GM21619 (cell line): ENCODE measurements at regions not wholly inside any gene's neighbourhood (a gene's known extent, or its start where the extent isn't known, plus 50 kb on each side); places are given as distances from the start of the nearest gene placed in this dataset.
A peak's percentile ranks its signal among the peaks of the same experiment; 100 is the strongest.
"Not testable (repeated sequence)": the region's sequence is repeated elsewhere in the genome, so short reads cannot be mapped to it uniquely, and the experiment has no call there.

Experiments used
- ATAC-seq: cut with Tn5 transposase; IDR thresholded peaks from one replicate; pipeline ENCODE4 v1.9.1; 2021; ENCODE audit not compliant: unreplicated experiment

DNA sequence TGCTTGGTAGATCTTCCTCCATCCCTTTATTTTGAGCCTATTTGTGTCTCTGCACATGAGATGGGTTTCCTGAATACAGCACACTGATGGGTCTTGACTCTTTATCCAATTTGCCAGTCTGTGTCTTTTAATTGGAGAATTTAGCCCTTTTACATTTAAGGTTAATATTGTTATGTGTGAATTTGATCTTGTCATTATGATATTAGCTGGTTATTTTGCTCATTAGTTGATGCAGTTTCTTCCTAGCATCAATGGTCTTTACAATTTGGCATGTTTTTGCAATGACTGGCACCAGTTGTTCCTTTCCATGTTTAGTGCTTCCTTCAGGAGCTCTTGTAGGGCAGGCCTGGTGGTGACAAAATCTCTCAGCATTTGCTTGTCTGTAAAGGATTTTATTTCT, 72.4 kb downstream of the HNRNPD start:
- not testable (repeated sequence) for ATAC-seq

DNA sequence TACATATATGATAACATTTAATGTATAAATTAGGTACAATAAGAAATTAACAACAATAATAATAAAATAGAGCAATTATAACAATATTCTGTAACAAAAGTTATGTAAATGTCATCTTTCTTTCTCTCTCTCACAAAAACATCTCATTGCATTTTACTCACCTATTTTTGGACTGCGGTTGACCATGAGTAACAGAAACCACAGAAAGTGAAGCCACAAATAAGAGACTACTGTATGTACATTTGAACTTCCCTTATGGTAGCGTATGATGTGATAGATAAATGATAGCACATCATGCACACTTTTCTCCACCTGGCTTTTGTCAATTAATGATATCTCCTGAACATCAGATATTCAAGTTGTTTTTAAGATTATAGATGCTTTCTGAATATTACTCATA, 80.5 kb downstream of the HNRNPD start:
- peak; percentile 100 for ATAC-seq

DNA sequence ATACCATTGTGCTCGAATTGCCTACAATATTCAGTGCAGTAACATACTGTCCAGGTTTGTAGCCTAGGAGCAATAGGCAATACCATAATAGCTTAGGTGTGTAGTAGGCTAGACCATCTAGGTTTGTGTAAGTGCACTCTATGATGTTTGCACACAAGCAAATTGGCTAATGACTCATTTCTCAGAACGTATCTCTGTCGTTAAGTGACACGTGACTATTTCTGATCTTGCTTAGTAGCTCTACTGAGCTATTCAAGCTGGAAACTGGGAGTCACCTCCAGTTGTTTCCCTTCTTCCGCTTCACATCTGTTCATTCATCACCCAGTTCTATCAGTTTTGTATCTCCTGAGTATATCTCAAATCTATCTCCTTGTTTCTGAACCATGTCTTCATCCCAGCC, 86.1 kb downstream of the HNRNPD start:
- no peak for ATAC-seq

DNA sequence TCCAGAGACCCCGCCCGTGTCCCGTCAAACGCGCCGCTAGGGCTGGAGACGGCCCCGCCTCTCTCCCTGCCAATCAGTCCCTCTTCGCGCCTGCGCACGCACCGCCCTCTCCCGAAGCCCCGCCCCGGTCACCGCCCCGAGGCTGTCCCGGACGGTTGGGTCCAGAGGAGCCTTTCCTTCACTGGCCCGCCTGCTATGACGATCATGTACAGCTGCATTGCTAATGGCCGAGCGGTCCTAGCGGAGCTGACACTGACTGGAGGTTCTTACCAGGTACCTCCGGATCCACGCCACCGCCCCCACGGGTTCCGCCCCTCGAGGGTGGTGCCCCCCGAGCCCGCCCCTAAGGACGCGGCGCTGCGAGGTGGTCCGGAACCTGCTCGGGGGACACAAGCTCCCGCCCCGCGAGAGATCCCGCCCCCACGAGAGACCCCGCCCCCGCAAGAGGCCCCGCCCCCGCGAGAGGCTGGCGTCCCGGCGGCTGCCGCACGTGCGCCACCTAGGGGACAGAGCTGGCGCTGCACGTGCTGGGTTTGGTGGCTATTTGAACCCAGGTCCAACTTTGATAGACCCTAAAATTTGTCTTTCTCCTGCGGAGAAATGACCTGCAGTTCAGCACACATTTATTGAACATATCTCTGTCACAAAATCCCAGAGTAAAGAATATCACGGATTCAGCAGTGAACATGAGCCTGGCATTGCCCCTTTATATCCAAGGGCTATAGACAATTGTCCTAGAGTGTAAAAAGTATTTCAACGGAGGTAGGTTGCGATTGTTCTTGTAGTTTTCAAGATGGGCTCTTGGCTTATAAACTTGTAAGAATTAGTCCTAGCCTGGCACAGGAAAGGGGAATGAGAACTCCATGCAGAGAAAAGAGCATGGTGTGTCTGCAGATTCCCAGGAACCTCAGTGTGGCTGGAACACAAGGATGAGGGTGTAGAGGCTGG, 88.7 kb downstream of the HNRNPD start:
- ATAC-seq: peak; percentile 100

DNA sequence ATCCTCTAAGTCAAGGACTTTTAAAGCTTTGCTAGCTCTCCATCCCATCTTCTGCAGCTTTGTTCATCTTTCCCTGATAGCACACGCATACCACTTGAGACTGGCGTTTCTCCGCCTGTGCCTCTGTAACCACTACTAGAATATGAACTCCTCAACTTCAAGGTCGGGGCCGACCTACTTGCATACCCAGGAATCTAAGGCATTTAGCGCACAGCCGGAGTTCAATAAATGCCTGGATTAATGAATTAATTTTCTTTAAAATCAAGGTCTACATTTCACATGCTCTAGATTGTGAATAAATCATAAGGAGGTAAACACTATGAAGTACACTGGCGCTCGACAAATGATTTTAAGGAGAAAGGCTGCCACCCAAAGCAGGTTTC, 89.3 kb downstream of the HNRNPD start:
- no peak for ATAC-seq

DNA sequence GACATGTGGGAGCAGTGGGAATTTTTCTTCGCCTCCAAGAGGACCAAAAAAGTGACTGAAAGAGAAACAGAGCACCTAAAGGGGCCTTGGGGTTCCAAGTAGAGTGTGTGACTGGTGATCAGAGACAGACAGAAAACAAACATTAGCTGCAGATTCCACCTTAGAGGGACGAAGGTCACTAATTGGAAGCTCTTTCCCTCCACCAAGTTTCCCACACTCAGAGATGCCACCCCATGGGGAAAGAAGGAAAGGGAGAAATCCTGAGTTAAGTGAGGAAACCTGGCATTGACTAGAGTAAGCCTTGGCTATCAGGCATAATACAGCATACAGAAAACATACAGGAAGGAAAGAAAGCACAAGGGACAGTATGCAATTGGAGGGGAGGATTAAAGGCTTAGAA, 90.9 kb downstream of the HNRNPD start:
- no peak for ATAC-seq

DNA sequence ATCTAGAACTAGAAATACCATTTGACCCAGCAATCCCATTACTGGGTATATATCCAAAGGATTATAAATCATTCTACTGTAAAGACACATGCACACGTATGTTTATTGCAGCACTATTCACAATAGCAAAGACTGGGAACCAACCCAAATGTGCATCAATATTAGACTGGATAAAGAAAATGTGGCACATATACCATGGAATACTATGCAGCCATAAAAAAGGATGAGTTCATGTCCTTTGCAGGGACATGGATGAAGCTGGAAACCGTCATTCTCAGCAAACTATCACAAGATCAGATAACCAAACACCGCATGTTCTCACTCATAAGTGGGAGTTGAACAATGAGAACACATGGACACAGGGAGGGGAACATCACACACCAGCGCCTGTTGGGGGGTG, 94.2 kb downstream of the HNRNPD start:
- not testable (repeated sequence) for ATAC-seq

DNA sequence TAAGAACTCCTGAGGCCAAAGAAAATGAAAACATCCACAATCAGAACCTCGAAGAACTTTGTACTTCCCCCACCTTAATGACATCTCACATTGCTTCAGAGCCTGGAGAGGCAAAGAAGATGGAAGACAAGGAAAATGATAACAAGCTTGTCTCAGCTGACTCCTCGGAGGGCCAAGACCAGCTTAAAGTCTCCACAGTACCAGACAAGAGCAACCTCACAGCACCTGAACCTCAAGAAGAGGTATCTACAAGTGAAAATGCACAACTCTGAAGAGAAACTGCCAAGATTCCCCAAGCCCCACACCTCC, 97.5 kb downstream of the HNRNPD start:
- ATAC-seq: no peak

DNA sequence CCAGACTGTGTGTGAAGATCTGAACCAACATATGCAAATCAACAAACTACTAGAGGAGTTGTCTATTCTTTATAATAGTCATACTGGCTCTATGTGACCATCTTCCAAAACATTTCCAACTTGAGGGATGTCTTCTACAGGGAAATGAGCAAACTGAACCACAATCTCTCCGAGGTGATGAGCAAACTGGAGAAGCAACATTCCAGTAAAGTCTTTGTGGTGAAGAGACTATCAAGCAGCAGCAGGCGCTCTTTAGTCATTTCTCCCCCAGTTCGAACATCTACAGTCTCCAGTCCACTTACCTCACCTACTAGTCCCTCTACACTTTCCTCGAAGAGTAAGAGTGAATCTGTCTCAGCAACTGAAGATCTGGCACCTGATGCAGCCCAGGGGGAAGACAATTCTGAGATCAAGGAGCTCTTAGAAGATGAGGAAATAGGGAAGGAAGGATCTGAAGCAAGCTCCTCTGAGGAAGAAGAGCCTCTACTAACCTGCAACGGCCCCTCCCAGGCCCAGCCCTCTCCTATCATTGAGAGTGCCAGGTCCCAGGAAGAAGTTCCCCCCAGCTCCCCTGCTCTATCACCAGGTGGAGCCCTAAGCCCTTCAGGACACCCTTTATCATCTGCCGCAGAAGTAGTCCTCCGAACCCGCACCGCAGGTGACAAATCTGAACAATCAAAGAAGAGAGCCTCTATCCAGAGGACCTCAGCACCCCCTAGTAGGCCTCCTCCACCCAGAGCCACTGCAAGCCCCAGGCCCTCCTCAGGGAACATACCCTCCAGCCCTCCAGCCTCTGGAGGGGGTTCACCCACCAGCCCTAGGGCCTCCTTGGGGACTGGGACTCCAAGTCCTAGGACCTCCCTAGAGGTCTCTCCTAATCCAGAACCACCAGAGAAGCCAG, 98.1 kb downstream of the HNRNPD start:
- ATAC-seq: no peak

DNA sequence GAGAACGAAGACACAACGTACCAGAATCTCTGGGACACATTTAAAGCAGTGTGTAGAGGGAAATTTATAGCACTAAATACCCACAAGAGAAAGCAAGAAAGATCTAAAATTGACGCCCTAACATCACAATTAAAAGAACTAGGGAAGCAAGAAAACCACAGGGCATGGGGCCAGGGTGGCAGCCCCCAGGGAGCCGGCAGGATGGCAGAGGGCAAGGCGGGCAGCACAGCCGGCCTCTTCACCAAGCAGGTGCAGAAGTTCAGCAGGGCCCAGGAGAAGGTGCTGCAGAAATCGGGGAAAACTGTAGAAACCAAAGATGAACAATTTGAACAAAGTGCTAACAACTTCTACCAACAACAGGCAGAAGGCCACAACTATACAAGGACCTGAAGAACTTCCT, 99.1 kb downstream of the HNRNPD start:
- not testable (repeated sequence) for ATAC-seq

DNA sequence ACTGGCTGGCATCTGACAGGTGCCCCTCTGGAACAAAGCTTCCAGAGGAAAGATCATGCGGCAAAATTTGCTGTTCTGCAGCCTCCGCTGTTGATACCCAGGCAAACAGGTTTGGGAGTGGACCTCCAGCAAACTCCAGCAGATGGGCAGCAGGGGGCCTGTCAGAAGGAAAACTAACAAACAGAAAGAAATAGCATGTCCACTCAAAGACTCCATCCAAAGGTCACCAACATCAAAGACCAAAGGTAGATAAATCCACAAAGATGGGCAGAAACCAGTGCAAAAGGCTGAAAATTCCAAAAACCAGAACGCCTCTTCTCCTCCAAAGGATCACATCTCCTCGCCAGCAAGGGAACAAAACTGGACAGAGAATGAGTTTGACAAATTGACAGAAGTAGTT, 101.3 kb downstream of the HNRNPD start:
- not testable (repeated sequence) for ATAC-seq

DNA sequence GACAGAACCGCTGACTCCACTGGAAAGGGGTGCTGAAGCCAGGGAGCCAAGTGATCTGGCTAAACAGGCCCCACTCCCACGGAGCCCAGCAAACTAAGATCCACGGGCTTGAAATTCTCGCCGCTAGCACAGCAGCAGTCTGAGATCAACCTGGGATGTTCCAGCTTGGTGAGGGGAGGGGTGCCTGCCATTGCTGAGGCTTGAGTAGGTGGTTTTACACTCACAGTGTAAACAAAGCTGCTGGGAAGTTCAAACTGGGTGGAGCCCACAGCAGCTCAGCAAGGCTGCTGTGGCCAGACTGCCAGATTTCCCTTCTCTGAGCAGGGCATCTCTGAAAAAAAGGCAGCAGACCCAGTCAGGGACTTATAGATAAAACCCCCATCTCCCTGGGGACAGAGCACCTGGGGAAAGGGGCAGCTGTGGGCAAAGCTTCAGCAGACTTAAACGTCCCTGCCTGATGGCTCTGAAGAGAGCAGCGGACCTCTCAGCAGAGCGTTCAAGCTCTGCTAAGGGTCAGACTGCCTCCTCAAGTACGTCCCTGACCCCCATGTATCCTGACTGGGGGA, 101.8 kb downstream of the HNRNPD start:
- not testable (repeated sequence) for ATAC-seq

DNA sequence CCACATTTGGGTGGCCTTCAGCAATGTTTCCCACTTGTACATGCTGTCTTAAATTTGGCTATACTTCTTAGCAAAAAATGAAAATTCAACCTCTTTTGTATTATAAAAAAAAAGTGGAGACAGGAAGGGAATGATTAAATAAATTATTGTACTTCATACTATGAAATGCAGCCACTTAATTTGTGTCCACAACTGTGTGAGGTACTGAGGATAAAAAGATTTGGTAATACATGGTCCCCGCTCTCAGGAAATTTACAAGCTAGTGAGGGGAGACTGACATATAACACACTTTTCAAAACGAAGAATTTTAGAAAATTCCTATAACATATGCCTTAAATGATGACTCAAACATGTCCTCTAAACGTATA, 105.0 kb downstream of the HNRNPD start:
- ATAC-seq: no peak

DNA sequence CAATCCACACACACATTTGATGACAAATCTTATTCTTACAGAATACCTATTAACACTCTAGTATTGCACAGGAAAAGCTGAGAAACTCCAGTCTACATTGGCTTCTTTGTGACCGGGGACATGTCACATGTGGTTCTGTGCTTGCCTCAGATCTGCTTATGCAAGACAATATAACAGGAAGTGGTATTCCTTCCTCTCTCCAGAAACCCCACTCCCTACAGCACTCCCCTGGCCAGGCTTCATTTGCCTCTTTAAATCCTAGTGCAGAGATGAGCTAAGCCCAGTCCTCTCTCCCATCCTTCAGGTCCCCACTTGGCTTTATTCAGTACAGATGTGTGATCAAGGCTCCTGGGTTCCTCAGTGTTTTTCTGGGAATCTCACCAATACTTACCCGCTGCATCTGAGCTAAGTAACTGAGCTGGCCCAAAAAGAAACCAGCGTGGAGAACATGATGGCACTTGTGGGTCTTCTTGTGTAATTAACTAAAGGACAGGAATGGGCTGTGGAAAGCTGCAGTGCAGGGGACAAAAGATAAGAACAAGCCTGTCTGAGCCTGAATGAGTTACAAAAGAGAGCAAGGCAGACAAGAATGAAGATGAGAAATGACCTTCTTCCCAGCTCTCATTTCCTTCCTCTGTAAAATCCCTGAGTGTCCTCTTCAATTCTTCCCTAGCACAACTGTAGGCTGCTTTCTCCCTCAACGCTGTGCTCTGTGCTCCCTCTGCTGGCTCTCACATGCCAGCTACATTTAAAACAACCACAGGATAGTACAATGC, 105.6 kb downstream of the HNRNPD start:
- peak; percentile 74 for ATAC-seq

DNA sequence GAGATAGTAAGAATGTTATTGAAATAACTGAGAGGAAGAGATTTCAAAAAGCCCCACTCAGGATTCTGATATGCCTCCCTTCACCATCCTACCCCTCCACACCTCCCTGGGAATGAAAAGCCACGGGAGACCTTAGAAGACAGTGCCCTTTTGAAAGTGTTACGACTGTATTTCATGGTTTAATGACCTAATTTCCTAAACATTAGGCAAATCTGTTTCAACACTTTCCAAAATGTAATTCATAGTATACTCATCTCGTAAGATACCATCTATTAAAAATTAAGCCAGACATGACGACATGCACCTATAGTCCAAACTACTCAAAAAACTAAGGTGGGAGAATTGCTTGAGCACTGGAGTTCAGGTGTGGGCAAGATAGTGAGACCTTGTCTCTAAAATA, 106.3 kb downstream of the HNRNPD start:
- no peak for ATAC-seq

DNA sequence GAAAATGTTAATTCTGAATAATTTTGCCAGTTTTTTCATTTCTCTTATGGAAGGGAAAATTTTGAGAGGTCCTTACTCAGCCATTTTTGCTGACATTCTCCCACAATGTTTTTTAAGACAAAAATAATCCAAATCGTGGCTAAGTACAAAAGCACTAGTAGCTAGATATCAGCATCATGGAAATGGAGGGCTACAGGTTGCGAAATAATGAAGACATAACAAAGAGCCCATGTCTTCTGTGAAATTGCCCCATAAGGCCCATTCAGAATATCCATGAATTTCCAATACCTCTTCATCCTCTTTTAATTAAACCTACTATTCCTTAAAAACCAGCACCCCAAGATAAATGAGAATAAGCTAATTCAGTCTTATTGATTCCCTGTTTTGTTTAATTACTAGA, 107.4 kb downstream of the HNRNPD start:
- ATAC-seq: no peak

DNA sequence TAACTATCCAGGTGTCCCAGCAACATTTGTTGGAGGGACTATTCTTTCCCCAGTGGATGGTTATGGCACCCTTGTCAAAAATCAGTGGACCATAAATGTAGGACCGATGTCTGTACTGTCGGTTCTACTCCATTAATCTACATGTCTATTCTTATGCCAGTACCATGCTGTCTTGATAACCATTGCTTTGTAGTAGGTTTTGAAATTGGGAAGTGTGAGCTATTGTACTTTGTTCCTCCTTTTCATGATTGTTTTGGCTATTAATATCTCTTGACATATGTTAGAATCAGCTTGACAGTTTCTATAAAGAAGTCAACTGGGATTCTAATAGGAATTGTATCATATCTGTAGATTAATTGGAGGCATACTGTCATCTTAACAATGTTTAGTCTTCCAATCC, 112.7 kb downstream of the HNRNPD start:
- ATAC-seq: no peak

DNA sequence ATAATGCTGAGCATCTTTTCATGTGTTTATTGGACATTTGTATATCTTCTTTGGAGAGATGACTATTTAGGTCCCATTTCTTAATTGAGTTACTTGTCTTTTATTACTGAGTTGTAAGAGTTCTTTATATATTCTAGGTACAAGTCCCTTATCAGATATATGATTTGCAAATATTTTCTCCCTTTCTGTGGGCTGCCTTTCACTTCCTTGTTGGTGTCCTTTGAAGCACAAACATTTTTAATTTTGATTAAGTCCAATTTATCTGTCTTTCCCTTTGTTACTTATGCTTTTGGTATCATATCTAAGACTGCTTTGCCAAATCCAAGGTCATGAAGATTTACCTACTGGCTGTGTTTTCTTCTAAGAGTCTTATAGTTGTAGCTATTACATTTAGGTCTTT, 113.2 kb downstream of the HNRNPD start:
- ATAC-seq: no peak

DNA sequence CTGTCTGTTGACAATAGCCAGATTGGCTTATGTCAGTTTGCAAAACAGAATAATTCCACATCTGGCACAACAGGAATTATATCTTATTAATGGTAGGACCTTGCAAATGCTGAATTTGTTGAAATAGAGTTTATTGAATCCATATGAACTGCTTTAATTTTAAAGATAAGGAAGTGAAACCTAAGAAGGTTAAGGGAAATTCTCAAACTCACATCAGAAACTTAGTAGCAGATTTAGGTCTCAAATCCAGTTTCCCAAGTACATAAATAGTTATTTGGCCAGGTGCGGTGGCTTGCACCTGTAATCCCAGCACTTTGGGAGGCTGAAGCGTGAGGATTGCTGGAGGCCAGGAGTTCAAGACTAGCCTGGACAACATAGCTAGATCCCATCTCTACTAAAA, 117.1 kb downstream of the HNRNPD start:
- no peak for ATAC-seq

DNA sequence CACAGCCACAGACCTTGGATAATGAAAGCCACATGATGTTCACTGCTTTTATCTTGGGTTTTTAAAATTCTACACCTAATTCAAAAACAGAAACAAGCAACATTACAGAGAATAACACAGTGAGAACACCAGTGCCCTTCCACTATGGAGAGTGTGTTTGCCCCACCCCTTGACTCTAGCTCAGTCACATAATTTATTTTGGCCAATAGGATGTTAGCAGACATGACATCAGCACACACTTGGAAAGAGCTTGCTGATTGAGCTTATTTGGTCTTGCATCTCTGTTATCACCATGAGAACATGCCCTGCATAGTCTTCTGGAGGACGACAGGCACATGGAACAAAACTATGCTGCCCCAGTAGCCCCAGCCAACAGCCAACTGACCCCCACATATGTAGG, 118.1 kb downstream of the HNRNPD start:
- no peak for ATAC-seq
